Activated CD8-positive, alpha-beta memory T cell treated with anti-CD3 and anti-CD28 coated beads for 24 hours (primary cell): ENCODE measurements at regions not wholly inside any gene's neighbourhood (a gene's known extent, or its start where the extent isn't known, plus 50 kb on each side); places are given as distances from the start of the nearest gene placed in this dataset.

Experiments
- DNase-seq: peaks from one replicate; pipeline ENCODE4 v3.0.0-alpha.2; 2020

- DNase-seq: no peak
These were observed 122.4 kb upstream of the SOX5 start for GRCh38 chr12:24071842-24072241.

- no peak for DNase-seq
These were observed 120.3 kb upstream of the SOX5 start for GRCh38 chr12:24069532-24070395.

- no peak for DNase-seq
These were observed 117.4 kb upstream of the SOX5 start for GRCh38 chr12:24066865-24067264.

DNA sequence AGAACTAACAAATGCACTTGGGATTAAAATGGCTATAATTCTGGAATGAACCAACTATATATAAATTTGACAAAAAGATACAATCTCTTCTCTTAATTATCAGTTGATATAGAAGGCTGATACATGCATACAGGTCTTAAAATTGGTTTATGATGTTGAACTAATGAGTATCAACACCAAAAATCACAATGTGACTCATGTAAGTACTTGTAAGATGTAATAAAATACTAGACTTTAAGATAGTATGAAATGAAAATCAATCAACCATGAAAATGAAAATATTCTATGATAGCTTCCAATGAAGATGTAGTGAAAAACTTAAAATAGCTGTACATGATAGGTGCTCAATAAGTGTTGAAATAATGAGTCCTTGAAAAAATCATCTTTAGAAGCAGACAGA lies 116.6 kb upstream of the SOX5 start:
- DNase-seq: no peak

GRCh38 chr12:24062642-24063245 lies 113.3 kb upstream of the SOX5 start:
- DNase-seq: no peak

DNA sequence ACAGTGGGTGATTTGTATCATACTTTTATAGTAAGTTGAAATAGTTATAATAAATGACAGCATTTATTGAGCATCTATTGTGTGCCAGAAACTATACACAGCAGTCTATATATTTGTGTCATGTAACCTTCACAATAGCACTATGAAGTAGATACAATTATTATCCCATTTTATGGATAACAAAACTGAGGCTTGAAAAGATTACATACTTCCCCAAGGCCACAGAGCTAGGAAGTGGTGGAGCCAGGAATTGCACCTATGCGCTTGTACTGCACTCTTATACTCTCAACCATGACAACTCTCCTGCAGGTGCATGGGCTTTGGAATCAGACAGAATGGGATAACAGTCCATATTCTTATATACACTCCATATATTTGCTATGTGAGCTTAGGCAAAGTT lies 110.6 kb upstream of the SOX5 start:
- DNase-seq: no peak

DNA sequence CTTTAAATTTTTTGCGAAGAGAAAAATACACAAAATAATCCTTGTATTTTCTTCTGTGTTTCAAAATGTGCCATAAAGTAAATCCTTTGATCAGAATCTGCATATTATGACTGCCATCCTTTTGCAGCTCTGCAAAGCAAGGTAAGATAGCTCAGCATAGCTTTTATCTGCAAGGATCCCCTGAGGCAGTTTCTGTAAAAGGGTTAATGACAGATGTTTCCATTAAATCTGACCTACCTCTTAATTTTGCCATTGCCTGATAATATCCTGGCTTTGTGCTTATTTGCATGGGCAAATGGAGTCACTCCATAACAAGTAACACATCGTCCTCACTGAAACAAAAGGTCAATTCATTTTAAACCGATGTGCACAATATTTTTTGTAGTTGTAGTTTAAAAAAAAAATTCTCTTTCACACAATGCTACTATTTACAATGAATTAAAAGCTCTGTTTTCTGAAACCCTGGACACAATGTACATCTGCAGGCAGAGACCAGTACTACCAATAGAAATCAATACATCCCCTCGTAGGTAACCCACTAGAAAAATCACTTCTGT lies 108.5 kb upstream of the SOX5 start:
- no peak for DNase-seq

DNA sequence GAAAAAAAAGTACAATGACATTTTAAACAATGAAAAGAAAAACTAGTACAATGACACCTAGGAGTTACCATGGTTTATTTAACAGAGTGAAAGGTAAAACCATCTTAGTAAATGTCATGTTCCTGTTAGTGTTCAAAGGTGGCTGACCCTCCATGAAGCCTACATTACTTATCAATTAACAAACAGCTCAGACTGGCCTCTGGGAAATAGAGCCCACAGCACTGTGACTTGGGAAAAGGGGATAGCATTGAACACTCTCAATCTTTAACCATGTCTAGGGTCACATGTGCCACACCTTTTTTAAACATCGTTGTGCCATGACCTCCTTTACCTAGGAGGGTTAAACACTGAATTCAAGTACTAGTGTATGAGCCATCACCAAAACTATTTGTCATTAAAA lies 106.3 kb upstream of the SOX5 start:
- DNase-seq: no peak

- no peak for DNase-seq
These were observed 104.9 kb upstream of the SOX5 start for GRCh38 chr12:24054416-24054815.

DNA sequence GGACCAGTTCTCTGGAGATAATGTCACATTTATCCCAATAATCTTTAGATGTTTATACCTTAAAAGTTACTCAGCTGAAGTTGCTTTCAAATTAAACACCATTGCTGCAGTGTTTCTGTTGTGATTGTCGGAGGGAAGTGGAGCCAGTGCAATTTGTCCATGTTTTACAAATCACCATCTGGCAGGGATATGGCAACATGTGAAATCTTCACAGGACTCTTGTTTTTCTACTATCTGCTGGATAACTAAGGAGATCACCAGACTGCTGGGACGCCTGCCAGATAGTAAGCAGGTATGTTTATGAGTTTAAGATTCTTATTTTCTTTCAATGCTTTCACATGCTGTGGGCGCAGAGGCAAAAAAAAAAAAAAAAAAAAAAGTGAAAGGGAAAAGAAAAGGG lies 100.3 kb upstream of the SOX5 start:
- no peak for DNase-seq

DNA sequence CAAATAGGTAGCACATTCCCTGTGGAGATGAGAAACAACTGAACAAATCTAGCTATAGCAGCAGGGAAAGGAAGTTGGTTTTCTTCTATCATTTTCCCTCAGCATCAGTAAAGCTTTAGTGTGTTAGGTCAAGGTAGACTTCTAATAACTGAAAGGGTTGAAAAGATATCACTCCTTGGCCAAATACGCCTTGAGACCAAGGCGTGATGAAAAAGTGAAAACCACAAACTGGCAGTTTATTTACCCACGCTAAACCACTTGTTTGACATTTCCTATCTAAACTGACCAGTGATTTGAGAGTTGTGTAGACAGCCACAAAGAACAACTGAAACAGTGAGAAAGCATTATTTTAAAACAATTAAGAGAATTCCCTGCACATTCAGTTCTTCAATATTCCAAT lies 99.6 kb upstream of the SOX5 start:
- no peak for DNase-seq

GRCh38 chr12:24048446-24048845 lies 99.0 kb upstream of the SOX5 start:
- DNase-seq: no peak

- no peak for DNase-seq
These were observed 97.9 kb upstream of the SOX5 start for GRCh38 chr12:24047326-24047725.

- DNase-seq: no peak
These were observed 96.4 kb upstream of the SOX5 start for GRCh38 chr12:24045816-24046257.

DNA sequence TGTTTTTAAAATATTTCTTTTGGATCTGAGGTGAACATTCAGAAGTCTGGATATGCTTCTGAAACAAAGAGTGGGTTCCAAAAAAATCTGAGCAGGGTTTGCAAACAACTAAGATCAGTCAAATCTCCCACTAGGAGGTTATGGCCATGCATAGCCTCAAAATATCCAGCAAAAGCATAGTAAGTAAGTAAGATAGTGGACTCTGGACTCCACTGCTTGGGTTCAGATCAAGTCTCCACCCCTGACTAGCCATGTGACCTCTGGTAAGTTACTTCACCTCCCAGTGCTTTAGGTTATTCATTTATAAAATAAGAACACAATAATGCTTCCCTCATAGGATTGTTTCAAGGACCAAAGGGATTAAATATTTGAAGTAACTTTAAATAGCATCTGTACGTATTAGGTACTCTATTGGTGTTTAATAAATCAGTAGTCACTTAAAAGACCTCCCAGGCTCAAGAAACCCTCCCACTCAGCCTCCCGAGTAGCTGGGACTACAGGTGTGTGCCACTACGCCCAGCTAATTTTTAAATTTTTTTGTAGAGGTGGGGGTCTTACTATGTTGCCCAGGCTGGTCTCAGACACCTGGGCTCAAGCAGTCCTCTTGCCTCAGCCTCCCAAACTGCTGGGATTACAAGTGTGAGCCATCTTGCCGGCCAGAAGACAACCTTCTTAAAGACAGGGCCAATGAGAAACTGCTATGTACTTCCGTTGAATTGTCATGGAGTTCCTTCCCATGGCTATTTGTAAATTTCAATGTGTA lies 95.7 kb upstream of the SOX5 start:
- DNase-seq: no peak

- no peak for DNase-seq
These were observed 93.2 kb upstream of the SOX5 start for GRCh38 chr12:24042651-24043050.

- no peak for DNase-seq
These were observed 89.6 kb upstream of the SOX5 start for GRCh38 chr12:24039113-24039525.

- no peak for DNase-seq
These were observed 88.9 kb upstream of the SOX5 start for GRCh38 chr12:24038211-24038997.

- DNase-seq: no peak
These were observed 87.2 kb upstream of the SOX5 start for GRCh38 chr12:24036438-24037216.

GRCh38 chr12:24034894-24035293 lies 85.4 kb upstream of the SOX5 start:
- DNase-seq: no peak

GRCh38 chr12:24034160-24034559 lies 84.7 kb upstream of the SOX5 start:
- no peak for DNase-seq

DNA sequence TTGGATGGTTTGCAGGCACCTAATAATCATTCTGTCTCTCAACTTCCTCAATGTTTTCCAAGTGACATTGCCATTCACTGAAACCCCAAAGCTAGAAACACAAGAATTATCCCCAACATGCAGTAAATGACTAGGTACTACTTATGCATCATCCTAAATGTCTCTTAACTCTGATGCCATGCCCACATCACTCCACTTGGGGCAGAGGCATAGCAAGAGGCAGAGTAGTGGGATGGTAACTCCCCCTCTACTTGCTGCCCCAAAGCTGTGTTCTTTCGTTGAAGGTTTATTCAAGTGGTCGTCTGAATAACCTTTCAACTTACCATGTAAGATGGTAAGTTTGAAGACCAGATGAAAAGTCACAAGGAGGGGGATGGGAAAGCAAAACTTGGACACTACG lies 77.9 kb upstream of the SOX5 start:
- no peak for DNase-seq
